ENCODE measurements at regions not wholly inside any gene's neighbourhood (a gene's known extent, or its start where the extent isn't known, plus 50 kb on each side); places are given as distances from the start of the nearest gene placed in this dataset.

DNA sequence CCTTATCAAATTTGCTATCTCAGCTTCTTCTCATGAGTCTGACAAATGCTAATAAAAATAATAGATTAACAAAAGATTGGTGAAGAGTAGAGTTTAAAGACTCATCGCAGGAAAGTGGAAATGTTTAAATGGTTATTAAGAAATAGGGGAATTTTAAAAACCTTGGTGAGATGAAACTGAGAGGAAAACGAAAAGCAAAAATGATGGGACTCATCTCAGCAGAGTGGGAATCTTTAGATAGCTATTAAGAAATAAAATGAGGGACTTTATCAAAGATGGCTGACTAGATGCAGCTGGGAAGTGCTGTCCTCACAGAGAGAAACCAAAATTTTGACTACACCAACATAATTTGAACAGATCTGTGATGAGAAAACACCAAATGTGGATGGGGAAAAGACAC lies 79.2 kb upstream of the CD163 start:
- DNase-seq = no peak
- no peak overlapping the region for H3K4me3 ChIP-seq
- H3K4me1 ChIP-seq = no peaks in the 10 kb centered on the region
- no peaks in the 10 kb centered on the region for H3K36me3 ChIP-seq
- no peak overlapping the region for H3K27ac ChIP-seq
- TF ChIP-seq CTCF (IDR thresholded peaks at IDR 0.05) = no peak
- TF ChIP-seq POLR2A (IDR thresholded peaks at IDR 0.05) = no peak
- no peak for TF ChIP-seq EP300 (IDR thresholded peaks at IDR 0.05)
- TF ChIP-seq POLR2AphosphoS5 (IDR thresholded peaks at IDR 0.05) = no peak
- 61 to 88% (median 74%) methylated on average over 2 of the region's 2 CpGs for WGBS, 5 donors
- H3K9me3 ChIP-seq = peaks cover 0 to 13% (median 9%) of the 10 kb centered on the region in 4 donors
- H3K27me3 ChIP-seq = no peaks in the 10 kb centered on the region
- intact Hi-C loops (cut with DNase I; ENCODE audit: low total_unique reads) = no loop called here

- intact Hi-C loops (cut with DNase I; ENCODE audit: low total_unique reads) = no loop called here
- no peaks in the 10 kb centered on the region for H3K4me1 ChIP-seq
Measured at GRCh38 chr12:7581625-7582024, 78.0 kb upstream of the CD163 start.

DNA sequence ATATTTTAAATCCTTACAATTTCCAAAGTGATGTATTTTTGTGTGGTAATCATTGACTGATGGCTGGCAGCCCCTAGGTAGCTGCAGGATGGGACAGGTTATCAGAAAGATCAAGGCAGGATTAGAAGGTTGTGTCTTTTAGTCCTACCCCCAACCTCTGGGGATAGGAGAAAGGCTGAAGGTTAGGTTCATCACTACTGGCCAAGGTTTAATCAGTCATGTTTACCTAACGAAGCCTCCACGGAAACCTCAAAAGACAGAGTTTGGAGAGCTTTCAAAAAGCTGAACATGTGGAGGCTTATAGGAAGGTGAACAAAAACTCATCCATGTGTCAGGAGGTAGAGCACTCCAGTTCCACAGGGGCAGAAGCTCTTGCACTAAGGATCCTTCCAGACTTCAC lies 77.5 kb upstream of the CD163 start:
- WGBS, 5 donors = 36 to 39% (median 38%) methylated on average over 2 of the region's 2 CpGs
- DNase-seq = no peak
- H3K4me3 ChIP-seq = no peak overlapping the region
- H3K27ac ChIP-seq = no peak overlapping the region
- H3K4me1 ChIP-seq = no peaks in the 10 kb centered on the region
- intact Hi-C loops (cut with DNase I; ENCODE audit: low total_unique reads) = no loop called here
- TF ChIP-seq EP300 (IDR thresholded peaks at IDR 0.05) = no peak
- TF ChIP-seq POLR2A (IDR thresholded peaks at IDR 0.05) = no peak
- no peak for TF ChIP-seq POLR2AphosphoS5 (IDR thresholded peaks at IDR 0.05)
- TF ChIP-seq CTCF (IDR thresholded peaks at IDR 0.05) = no peak
- H3K36me3 ChIP-seq = no peaks in the 10 kb centered on the region
- H3K27me3 ChIP-seq = no peaks in the 10 kb centered on the region
- peaks cover 0 to 13% (median 9%) of the 10 kb centered on the region in 4 donors for H3K9me3 ChIP-seq

More at GRCh38 chr12:7581625-7582024, 78.0 kb upstream of the CD163 start:
- no peaks in the 10 kb centered on the region for H3K36me3 ChIP-seq
- no peak overlapping the region for H3K27ac ChIP-seq
- H3K27me3 ChIP-seq = no peaks in the 10 kb centered on the region
- no peak overlapping the region for H3K4me3 ChIP-seq
- H3K9me3 ChIP-seq = peaks cover 0 to 13% (median 9%) of the 10 kb centered on the region in 4 donors
- DNase-seq = no peak
- no peak for TF ChIP-seq EP300 (IDR thresholded peaks at IDR 0.05)
- no peak for TF ChIP-seq CTCF (IDR thresholded peaks at IDR 0.05)
- TF ChIP-seq POLR2A (IDR thresholded peaks at IDR 0.05) = no peak
- no peak for TF ChIP-seq POLR2AphosphoS5 (IDR thresholded peaks at IDR 0.05)

- Histone ChIP-seq H3K9me3 (no peaks in the 10 kb centered on the region), H3K36me3 (no peaks in the 10 kb centered on the region), H3K4me3 (no peak overlapping the region), H3K4me1 (no peaks in the 10 kb centered on the region), H3K27me3 (peaks cover 0 to 7% (median 0%) of the 10 kb centered on the region in 3 donors), H3K27ac (no peak overlapping the region)
- DNase-seq = peak in 1 of 2 donors; percentile 6
- WGBS, 5 donors = 45 to 64% (median 56%) methylated on average over 1 of the region's 1 CpG
- TF ChIP-seq POLR2AphosphoS5 (IDR thresholded peaks at IDR 0.05) (peak in 1 of 3 donors; percentile 51), POLR2A (IDR thresholded peaks at IDR 0.05) (no peak), CTCF (IDR thresholded peaks at IDR 0.05) (no peak)
- intact Hi-C loops (cut with DNase I; ENCODE audit: low total_unique reads) = no loop called here
Measured at GRCh38 chr12:7571257-7571656, 67.7 kb upstream of the CD163 start.

Data from stomach (tissue), 8 donors.